Lower leg skin (tissue), 4 donors: ENCODE measurements at regions not wholly inside any gene's neighbourhood (a gene's known extent, or its start where the extent isn't known, plus 50 kb on each side); places are given as distances from the start of the nearest gene placed in this dataset.

ENCODE experiments used
- DNase-seq, 2 donors: peaks; one replicate each; pipeline ENCODE4 v3.0.0-alpha.2; 2019; ENCODE audit warnings: low spot score in 2 of 2
- H3K4me3 ChIP-seq: fragments of 200-600 bp; sonication (generic); 2 replicates; pipeline ENCODE4 v1.5.1; 2017; ENCODE audit warnings: mild to moderate bottlenecking, low read depth; ENCODE audit not compliant: poor library complexity, severe bottlenecking
- POLR2A ChIP-seq, 2 donors: fragments of 450-650 bp; IDR thresholded peaks; one replicate each; pipeline ENCODE4 v1.6.1; 2016 to 2017; ENCODE audit warnings: antibody characterized with exemption in 2 of 2, mild to moderate bottlenecking in 1 of 2, moderate library complexity in 1 of 2
- WGBS, 2 donors: methylation state at CpG; one replicate each; pipeline ENCODE4 v1.1.5; 2018; 5-methylcytosine and 5-hydroxymethylcytosine counted together
- intact Hi-C: fragments of 100-400 bp; cut with DNase I; formaldehyde crosslinking; loops from one replicate; pipeline ENCODE4 v1.15.0; 2023; ENCODE audit warnings: low total_unique reads
- TF ChIP-seq, protein P1 (sequence below), 3 donors: fragments of 450-650 bp; IDR thresholded peaks; one replicate each; pipeline ENCODE4 v1.5.1; 2016; ENCODE audit warnings: antibody characterized with exemption in 3 of 3, mild to moderate bottlenecking in 3 of 3, moderate library complexity in 2 of 3

DNA sequence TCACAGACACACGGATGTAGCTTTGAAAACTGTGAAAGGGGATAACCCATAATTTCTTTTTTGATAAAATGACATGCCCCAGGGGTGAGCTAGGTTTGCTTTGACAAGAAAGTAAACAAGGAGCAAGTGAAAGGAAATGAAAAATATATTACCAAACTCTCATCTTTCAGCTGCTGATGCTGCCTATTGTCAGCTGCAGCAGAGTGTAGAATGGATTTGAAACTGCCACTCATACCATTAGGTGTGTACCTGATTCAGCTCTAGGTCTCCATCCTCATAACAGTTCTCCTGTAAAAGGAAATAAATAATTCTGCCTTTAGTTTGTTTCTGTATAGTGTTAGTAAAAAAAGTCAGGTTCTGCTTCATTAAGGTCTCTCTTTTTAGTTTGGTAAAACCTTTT is 415.1 kb upstream of the MARCKS start:
- no peak overlapping the region for H3K4me3 ChIP-seq
- intact Hi-C loops: no loop called here
- WGBS, 2 donors: 62 to 74% methylated on average over 1 of the region's 1 CpG
- TF ChIP-seq POLR2A (IDR thresholded peaks at IDR 0.05): no peak
- TF ChIP-seq, protein P1, sequence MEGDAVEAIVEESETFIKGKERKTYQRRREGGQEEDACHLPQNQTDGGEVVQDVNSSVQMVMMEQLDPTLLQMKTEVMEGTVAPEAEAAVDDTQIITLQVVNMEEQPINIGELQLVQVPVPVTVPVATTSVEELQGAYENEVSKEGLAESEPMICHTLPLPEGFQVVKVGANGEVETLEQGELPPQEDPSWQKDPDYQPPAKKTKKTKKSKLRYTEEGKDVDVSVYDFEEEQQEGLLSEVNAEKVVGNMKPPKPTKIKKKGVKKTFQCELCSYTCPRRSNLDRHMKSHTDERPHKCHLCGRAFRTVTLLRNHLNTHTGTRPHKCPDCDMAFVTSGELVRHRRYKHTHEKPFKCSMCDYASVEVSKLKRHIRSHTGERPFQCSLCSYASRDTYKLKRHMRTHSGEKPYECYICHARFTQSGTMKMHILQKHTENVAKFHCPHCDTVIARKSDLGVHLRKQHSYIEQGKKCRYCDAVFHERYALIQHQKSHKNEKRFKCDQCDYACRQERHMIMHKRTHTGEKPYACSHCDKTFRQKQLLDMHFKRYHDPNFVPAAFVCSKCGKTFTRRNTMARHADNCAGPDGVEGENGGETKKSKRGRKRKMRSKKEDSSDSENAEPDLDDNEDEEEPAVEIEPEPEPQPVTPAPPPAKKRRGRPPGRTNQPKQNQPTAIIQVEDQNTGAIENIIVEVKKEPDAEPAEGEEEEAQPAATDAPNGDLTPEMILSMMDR (IDR thresholded peaks at IDR 0.05): no peak
- DNase-seq: no peak

DNA sequence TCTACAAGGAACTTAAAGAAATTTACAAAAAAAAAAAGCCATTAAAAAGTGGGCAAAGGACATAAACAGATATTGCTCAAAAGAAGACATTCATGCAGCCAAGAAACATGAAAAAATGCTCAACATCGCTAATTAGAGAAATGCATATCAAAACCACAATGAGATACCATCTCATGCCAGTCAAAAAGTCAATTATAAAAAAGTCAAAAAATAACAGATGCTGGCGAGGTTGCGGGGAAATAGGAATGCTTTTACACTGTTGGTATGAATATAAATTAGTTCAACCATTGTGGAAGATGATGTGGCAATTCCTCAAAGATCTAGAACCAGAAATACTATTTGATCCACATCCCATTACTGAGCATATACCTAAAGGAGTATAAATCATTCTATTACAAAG is 411.9 kb upstream of the MARCKS start:
- intact Hi-C loops: no loop called here
- TF ChIP-seq, protein P1 (IDR thresholded peaks at IDR 0.05): no peak
- no peak for TF ChIP-seq POLR2A (IDR thresholded peaks at IDR 0.05)
- DNase-seq: no peak
- no peak overlapping the region for H3K4me3 ChIP-seq
- 92 to 96% methylated on average over 3 of the region's 3 CpGs for WGBS, 2 donors

DNA sequence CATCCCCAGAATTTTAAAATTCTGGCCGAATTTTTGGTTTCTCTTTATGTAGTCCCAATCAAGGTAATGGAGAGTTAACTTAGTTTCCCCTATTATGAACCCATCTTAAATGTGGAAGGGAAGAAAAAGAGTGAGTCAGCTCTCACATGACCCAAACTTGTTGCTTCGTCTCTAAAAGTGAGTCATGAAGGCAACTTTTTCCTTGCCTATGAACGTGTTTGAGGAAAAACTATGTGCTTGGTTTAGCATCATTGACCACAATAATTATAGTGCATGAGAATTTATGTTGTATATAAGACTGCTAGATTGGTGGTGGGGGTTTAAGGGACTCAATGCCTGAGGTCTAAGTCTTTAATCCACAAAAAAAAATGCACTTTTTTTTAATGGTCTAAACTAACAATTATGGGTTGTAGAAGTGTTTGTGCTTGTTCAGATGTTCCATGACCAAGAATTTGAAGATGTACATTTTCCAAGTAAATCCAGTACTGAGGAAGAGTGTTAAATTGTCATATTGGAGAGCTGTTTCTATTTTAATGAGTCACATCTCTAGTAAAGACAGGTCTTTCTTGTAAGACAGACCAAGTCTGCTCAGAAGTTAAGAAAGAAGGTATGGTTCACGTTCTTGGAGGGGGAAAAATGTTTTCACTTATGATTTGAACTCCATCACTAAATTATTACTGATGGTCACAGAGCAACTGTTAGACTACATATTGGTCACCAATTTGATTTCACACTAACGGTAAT is 409.9 kb upstream of the MARCKS start:
- DNase-seq: peak in 1 of 2 donors; percentile 67
- no peak overlapping the region for H3K4me3 ChIP-seq
- 36 to 41% methylated on average over 5 of the region's 5 CpGs for WGBS, 2 donors
- intact Hi-C loops: no loop called here
- TF ChIP-seq, protein P1 (IDR thresholded peaks at IDR 0.05): no peak
- TF ChIP-seq POLR2A (IDR thresholded peaks at IDR 0.05): no peak

DNA sequence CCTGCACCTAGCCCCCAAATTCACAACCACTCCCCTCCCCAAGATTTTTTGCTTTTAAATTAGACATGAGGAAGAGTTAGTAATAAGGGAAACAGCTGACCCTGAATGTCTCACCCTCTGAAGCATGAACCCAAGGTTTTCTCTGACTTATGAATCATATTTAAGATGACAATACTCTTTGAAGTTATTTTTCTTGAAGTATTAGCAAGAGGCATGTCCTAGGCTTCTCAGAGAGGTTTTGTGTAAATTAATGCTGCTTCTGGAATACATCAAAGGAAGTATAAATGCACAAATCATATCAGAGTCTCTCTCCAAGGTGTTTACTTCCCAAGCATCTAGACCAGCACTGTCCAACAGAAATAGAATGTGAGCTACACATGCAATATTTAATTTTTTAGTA is 408.1 kb upstream of the MARCKS start:
- TF ChIP-seq POLR2A (IDR thresholded peaks at IDR 0.05): no peak
- TF ChIP-seq, protein P1 (IDR thresholded peaks at IDR 0.05): no peak
- intact Hi-C loops: no loop called here
- DNase-seq: no peak
- no peak overlapping the region for H3K4me3 ChIP-seq

DNA sequence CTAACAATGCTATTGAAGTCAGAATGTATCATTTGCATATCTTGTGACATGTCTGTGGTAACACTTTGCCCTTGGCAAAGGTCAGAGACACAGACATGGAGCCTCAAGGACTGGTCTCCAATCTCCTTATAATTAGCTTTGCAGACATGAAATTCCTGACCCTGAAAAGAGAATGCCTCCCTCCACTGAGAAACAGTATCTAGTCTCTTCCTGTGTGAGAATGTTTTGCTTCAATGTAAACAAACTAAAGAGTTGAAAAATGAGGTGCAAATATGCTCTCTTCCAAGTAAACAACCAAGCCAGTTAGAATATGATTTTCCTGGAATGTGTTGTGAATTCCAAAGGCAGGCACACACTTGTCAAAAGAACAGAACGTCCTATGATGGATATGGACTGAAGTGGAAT is 407.1 kb upstream of the MARCKS start:
- DNase-seq: no peak
- no peak overlapping the region for H3K4me3 ChIP-seq
- 22 to 33% methylated on average over 1 of the region's 1 CpG for WGBS, 2 donors
- TF ChIP-seq POLR2A (IDR thresholded peaks at IDR 0.05): no peak
- TF ChIP-seq, protein P1 (IDR thresholded peaks at IDR 0.05): no peak
- intact Hi-C loops: no loop called here

DNA sequence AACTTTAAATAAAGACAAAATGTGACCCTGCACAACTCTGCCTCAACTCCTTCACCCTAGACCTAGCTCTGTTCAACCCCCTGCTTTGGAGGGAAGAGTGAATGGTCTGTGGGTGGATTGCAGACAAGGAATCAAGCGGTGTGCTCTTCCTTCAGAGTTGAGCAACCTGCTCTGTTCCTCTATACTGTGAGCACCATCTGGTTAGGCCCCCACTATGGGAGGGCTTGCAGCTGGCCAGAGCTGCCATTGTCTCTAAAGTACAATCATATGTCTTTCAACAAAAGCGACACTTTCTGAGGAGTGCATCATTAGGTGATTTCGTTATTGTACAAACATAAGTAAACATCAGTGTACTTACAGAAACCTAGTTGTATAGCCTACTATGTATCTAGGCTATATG is 406.1 kb upstream of the MARCKS start:
- no peak overlapping the region for H3K4me3 ChIP-seq
- no peak for DNase-seq
- WGBS, 2 donors: 95 to 96% methylated on average over 3 of the region's 3 CpGs
- intact Hi-C loops: no loop called here
- TF ChIP-seq POLR2A (IDR thresholded peaks at IDR 0.05): no peak
- TF ChIP-seq, protein P1 (IDR thresholded peaks at IDR 0.05): no peak
